Rectal smooth muscle tissue (tissue), 1 donor: ENCODE measurements at regions not wholly inside any gene's neighbourhood (a gene's known extent, or its start where the extent isn't known, plus 50 kb on each side); places are given as distances from the start of the nearest gene placed in this dataset.

Experiments
- H3K27ac ChIP-seq: one replicate; pipeline ENCODE4 v1.7.0; 2013; ENCODE audit warnings: low read depth, low read length, inconsistent platforms
- H3K27me3 ChIP-seq: one replicate; pipeline ENCODE4 v1.7.0; 2013; ENCODE audit warnings: low read length; ENCODE audit not compliant: control insufficient read depth, insufficient read depth
- H3K36me3 ChIP-seq: one replicate; pipeline ENCODE4 v1.7.0; 2013; ENCODE audit warnings: low read length; ENCODE audit not compliant: control insufficient read depth, insufficient read depth
- H3K4me1 ChIP-seq: one replicate; pipeline ENCODE4 v1.7.0; 2013; ENCODE audit warnings: low read length; ENCODE audit not compliant: control insufficient read depth, insufficient read depth
- H3K4me3 ChIP-seq: one replicate; pipeline ENCODE4 v1.7.0; 2013; ENCODE audit warnings: low read length
- H3K9ac ChIP-seq: one replicate; pipeline ENCODE4 v1.7.0; 2013; ENCODE audit warnings: low read length

- no peaks in the 10 kb centered on the region for H3K36me3 ChIP-seq
- H3K27ac ChIP-seq, result no peak overlapping the region
- H3K9ac ChIP-seq, result no peak overlapping the region
- H3K27me3 ChIP-seq, result no peaks in the 10 kb centered on the region
- H3K4me1 ChIP-seq, result no peaks in the 10 kb centered on the region
- no peak overlapping the region for H3K4me3 ChIP-seq
These were observed 84.8 kb upstream of the RND3 start for GRCh38 chr2:150572194-150572766.

- no peak overlapping the region for H3K27ac ChIP-seq
- no peaks in the 10 kb centered on the region for H3K27me3 ChIP-seq
- H3K4me3 ChIP-seq, result no peak overlapping the region
- no peaks in the 10 kb centered on the region for H3K4me1 ChIP-seq
- no peak overlapping the region for H3K9ac ChIP-seq
- no peaks in the 10 kb centered on the region for H3K36me3 ChIP-seq
These were observed 83.7 kb upstream of the RND3 start for GRCh38 chr2:150571121-150571520.

GRCh38 chr2:150570712-150571111, 83.2 kb upstream of the RND3 start:
- H3K27ac ChIP-seq, result no peak overlapping the region
- H3K36me3 ChIP-seq, result no peaks in the 10 kb centered on the region
- no peaks in the 10 kb centered on the region for H3K27me3 ChIP-seq
- no peak overlapping the region for H3K4me3 ChIP-seq
- no peak overlapping the region for H3K9ac ChIP-seq
- H3K4me1 ChIP-seq, result no peaks in the 10 kb centered on the region

- Histone ChIP-seq H3K4me1 (no peaks in the 10 kb centered on the region), H3K9ac (no peak overlapping the region), H3K4me3 (no peak overlapping the region), H3K27me3 (no peaks in the 10 kb centered on the region), H3K36me3 (no peaks in the 10 kb centered on the region), H3K27ac (no peak overlapping the region)
These were observed 82.3 kb upstream of the RND3 start for GRCh38 chr2:150569761-150570160.

- H3K4me3 ChIP-seq, result no peak overlapping the region
- H3K9ac ChIP-seq, result no peak overlapping the region
- H3K27ac ChIP-seq, result no peak overlapping the region
- H3K27me3 ChIP-seq, result no peaks in the 10 kb centered on the region
- no peaks in the 10 kb centered on the region for H3K36me3 ChIP-seq
- H3K4me1 ChIP-seq, result no peaks in the 10 kb centered on the region
These were observed 80.4 kb upstream of the RND3 start for GRCh38 chr2:150567771-150568301.

- Histone ChIP-seq H3K9ac (no peak overlapping the region), H3K36me3 (no peaks in the 10 kb centered on the region), H3K4me3 (no peak overlapping the region), H3K27ac (no peak overlapping the region), H3K27me3 (no peaks in the 10 kb centered on the region), H3K4me1 (no peaks in the 10 kb centered on the region)
These were observed 78.8 kb upstream of the RND3 start for GRCh38 chr2:150566289-150566688.

GRCh38 chr2:150561076-150561475, 73.6 kb upstream of the RND3 start:
- Histone ChIP-seq H3K27me3 (no peaks in the 10 kb centered on the region), H3K27ac (no peak overlapping the region), H3K4me1 (no peaks in the 10 kb centered on the region), H3K4me3 (no peak overlapping the region), H3K9ac (no peak overlapping the region), H3K36me3 (no peaks in the 10 kb centered on the region)

GRCh38 chr2:150557020-150557600, 69.6 kb upstream of the RND3 start:
- Histone ChIP-seq H3K4me1 (no peaks in the 10 kb centered on the region), H3K36me3 (no peaks in the 10 kb centered on the region), H3K9ac (no peak overlapping the region), H3K27me3 (no peaks in the 10 kb centered on the region), H3K4me3 (no peak overlapping the region), H3K27ac (no peak overlapping the region)

GRCh38 chr2:150555611-150556356, 68.3 kb upstream of the RND3 start:
- no peaks in the 10 kb centered on the region for H3K4me1 ChIP-seq
- no peaks in the 10 kb centered on the region for H3K27me3 ChIP-seq
- H3K9ac ChIP-seq, result no peak overlapping the region
- H3K27ac ChIP-seq, result no peak overlapping the region
- no peak overlapping the region for H3K4me3 ChIP-seq
- H3K36me3 ChIP-seq, result no peaks in the 10 kb centered on the region

GRCh38 chr2:150554046-150554445, 66.6 kb upstream of the RND3 start:
- H3K36me3 ChIP-seq, result no peaks in the 10 kb centered on the region

GRCh38 chr2:150552041-150552820, 64.8 kb upstream of the RND3 start:
- H3K9ac ChIP-seq, result no peak overlapping the region
- no peaks in the 10 kb centered on the region for H3K36me3 ChIP-seq
- H3K27me3 ChIP-seq, result no peaks in the 10 kb centered on the region
- no peak overlapping the region for H3K27ac ChIP-seq
- H3K4me1 ChIP-seq, result no peaks in the 10 kb centered on the region
- no peak overlapping the region for H3K4me3 ChIP-seq

More at GRCh38 chr2:150554046-150554445, 66.6 kb upstream of the RND3 start:
- no peaks in the 10 kb centered on the region for H3K4me1 ChIP-seq
- no peak overlapping the region for H3K27ac ChIP-seq
- H3K9ac ChIP-seq, result no peak overlapping the region
- H3K27me3 ChIP-seq, result no peaks in the 10 kb centered on the region
- no peak overlapping the region for H3K4me3 ChIP-seq

GRCh38 chr2:150549381-150549780, 61.9 kb upstream of the RND3 start:
- Histone ChIP-seq H3K4me3 (no peak overlapping the region), H3K4me1 (no peaks in the 10 kb centered on the region), H3K36me3 (no peaks in the 10 kb centered on the region), H3K27ac (no peak overlapping the region), H3K27me3 (no peaks in the 10 kb centered on the region), H3K9ac (no peak overlapping the region)
